Activated naive CD4-positive, alpha-beta T cell treated with Interleukin-2 at 50 U/mL for 16 hours (primary cell): ENCODE measurements at regions not wholly inside any gene's neighbourhood (a gene's known extent, or its start where the extent isn't known, plus 50 kb on each side); places are given as distances from the start of the nearest gene placed in this dataset.

Experiments
- DNase-seq: peaks from one replicate; pipeline ENCODE4 v3.0.0-alpha.2; 2020

DNA sequence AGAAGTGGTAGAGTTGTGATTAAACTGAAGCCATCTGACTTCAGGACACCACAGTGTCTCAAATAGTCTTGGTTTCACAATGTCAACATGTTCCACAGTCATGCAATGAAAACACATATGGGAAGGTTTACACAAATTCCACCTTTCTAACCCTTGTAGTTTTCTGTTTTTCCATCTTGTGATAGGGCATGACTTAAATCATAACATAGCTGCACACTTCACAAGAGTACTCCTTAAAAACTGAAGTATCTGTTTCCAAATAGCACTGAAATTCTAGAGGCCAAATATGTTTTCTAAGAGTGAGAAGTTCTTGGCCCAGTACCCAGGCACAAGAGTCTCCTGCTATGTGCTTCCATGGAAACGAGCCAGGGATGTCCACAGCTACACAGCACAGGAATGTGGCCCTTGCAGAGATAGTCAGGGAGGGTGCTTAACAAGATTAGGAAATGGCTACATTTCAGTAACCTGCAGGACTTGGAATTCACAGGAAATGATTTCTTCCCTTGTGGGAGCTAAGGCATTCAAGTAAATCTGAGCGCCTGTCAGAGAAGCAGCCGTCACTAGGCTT, 269.1 kb downstream of the NDFIP2 start:
- DNase-seq, result no peak

- DNase-seq, result no peak
These were observed 268.6 kb downstream of the NDFIP2 start for GRCh38 chr13:79749566-79749965.

DNA sequence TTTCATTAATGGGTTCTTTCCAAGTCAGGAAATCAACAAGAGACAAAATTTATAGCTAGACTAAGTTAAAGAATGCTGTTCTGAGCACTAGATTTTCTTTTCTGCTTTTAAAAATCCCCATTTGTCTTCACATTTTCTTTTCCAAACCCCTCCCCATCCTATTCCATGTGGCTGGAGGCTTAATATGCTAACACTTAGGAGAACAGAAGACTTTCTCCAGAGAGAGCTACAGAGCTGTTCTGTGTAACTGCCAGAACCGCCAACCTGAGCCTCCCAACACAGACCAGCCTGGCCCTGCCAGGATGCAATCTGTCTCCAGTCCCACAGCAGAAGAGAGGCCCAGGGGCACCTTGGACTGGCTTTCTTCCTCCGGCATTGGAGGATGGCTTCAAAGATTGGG, 264.1 kb downstream of the NDFIP2 start:
- no peak for DNase-seq

DNA sequence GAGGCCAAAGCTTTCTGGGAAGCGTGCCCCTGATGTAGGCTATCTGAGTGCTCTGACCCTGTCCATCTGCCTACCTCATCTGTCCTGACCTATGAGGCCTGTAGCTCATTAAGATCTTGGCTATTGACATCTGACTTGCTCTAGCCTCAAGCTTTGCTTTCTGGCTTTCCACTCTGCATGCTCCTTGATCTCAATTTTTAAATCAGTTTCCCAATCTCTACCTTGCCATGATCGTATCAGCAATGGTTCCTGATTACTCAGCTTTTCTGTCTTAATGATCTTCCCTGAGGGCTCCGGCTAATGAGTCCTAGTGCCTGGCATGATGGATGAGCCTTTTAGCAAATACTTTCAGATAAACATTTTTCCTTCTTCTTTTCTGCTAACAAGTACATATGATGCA, 262.0 kb downstream of the NDFIP2 start:
- no peak for DNase-seq

DNA sequence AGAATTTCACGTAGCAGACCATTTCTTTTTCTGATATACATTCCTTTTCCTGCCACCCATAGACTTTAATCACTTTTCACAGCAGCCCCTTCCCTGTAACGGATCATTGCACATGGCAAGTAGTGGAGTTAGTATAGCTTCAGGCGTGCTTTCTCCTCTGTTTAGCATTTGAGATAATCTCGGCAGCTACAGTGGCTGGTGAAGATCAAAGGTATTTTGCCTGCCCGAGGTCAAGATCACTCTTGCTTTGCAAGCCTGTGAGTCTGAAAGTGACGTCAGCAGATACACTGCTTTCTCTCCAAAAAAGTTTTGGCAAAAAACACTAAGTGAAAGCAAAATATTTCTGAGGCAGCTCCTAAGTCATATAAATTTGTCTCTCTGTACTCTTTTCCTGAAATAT, 260.0 kb downstream of the NDFIP2 start:
- DNase-seq, result no peak

- no peak for DNase-seq
These were observed 255.4 kb downstream of the NDFIP2 start for GRCh38 chr13:79736356-79736755.

DNA sequence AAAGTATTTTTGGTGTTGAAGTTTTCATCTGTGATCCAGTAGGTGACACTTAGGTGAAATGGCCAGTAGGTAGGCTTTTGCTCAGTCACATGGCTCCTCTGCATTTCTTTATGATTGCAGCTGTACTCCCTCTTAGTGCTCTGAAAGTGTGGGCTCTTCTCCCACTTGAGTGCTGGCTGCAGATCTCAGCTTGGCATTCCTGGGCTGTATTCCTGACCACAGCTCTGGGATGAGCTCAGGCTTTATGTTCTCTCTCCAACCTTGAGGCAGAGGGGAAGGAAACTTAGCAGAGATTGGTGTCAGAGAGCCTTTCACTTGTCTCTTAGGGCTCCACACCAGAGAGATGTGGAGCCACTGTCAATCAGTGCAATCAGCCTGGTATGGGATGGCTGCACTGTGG, 254.3 kb downstream of the NDFIP2 start:
- no peak for DNase-seq

- no peak for DNase-seq
These were observed 246.1 kb downstream of the NDFIP2 start for GRCh38 chr13:79727086-79727485.

- DNase-seq, result no peak
These were observed 244.9 kb downstream of the NDFIP2 start for GRCh38 chr13:79725841-79726240.

DNA sequence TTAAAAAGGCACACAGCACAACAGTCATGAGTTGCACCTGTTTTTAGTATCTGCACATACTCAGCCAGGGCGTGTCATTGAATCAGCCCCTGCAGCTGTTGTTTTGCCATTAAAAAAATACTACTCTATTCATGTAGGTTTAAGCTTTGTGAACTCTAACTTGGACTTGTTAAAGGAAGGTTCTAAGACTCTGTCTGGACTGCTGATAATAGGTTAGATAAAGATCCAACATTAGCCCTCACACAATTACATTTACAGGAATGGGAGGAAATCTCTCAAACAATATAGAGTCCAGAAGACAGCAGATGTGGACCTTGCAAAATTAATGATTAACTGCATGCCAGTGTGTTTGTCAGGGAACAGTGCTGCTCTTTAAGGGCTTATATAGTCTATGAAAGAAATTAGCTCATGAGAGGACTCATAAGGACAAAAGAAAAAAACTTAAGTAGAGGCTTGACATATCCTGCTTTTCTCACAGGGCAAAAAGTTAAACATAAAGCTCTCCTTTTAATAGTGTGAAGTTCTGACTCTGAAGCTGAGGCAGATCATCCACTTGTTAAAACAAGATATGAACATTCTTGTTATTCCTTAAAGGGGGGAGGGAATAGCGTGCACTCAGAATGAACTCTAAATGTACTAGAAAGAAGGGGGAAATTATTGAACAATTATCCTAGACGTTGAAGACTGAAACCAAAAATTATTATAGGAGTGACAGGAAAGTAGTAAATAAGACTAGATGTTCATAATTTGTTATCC, 243.6 kb downstream of the NDFIP2 start:
- DNase-seq, result no peak

DNA sequence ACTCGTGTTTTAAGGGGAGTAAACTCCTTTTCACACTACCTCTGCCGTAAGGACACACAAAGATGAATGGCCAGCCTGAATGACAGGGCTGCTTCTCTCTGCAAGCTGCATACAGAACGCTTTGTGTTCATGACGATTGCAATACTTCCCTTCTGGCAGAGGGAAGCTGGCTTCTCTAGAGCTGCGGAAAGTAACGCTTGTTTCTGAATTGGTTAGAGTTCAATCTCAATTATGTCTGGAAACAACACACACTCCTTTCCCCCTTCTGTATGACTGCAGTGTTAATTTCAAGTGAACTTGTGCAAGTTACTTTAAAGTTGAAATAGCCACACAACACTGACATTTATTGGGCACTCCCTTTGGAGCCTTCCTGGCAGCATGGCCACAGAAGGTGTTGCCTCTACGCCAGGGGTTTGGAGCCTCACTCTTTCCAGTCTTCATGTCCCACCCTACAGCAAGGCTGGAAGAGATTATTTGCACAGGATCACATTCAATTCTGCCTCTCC, 242.6 kb downstream of the NDFIP2 start:
- no peak for DNase-seq

DNA sequence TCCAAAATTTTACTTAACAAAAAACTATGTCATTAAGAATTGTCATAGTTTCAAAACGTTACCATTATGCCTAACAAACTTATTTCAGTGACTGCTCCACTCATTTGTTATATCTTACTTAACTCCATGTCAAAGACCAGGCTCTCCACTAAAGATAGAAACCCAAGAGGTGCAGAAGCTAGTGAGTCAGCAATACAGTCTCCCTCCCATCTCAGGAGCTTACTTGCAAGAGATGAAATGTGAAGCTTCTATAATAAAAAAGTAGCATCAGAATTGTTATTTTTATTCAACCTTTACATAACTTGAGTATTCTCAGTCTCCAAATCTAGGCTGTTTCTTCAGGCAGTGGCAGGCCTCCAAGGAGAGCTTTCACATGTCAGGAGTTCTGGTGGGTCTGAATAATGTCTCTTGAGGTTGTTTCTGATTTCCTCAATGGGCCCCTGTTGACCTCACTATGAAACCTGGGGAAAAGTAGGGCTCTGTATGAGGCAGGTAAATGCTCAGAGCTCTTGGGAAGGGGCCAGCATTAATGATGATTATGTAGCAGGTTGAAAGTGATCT, 242.0 kb downstream of the NDFIP2 start:
- no peak for DNase-seq

GRCh38 chr13:79716191-79716590, 235.2 kb downstream of the NDFIP2 start:
- no peak for DNase-seq

GRCh38 chr13:79711631-79712030, 230.7 kb downstream of the NDFIP2 start:
- DNase-seq, result no peak

- no peak for DNase-seq
These were observed 229.4 kb downstream of the NDFIP2 start for GRCh38 chr13:79710376-79710775.

DNA sequence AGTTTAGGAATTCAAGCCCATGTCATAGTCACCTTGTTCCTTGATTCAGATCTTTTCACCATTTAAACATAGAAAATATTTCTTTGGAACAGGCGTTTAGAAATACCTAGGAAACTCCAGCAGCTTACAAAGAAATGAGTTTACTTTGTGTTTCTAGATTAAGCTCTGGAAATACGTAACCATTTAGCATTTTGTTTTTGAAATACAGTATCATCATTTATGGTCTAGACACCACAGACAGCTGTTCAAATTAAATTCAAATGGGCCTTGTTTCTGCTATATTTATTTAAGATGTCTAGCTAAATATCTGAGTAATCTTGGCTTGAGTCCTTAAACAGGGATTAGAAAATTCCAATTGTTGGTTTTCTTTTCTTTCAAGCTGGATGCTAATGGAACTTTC, 228.5 kb downstream of the NDFIP2 start:
- DNase-seq, result no peak

GRCh38 chr13:79703772-79704171, 222.8 kb downstream of the NDFIP2 start:
- no peak for DNase-seq

GRCh38 chr13:79695754-79696153, 214.8 kb downstream of the NDFIP2 start:
- DNase-seq, result no peak

DNA sequence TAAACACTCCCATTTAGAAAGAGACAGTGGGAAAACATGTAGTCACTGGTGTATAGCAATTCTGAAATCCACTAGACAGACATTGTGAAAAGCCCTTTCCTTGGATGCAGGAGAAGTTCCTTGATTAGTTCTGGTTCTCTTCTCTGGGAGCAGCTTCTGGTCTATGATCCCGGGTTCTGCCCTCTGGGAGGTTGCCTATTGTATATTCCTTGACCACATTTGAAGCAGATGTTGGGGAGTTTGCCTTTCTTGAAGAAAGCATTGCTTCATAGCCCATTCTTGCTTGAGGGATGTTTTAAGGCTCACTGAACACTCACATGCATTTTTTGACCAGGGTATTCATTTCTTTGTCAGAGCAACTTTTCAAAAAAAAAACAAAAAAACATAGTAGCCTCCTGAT, 211.9 kb downstream of the NDFIP2 start:
- DNase-seq, result no peak

DNA sequence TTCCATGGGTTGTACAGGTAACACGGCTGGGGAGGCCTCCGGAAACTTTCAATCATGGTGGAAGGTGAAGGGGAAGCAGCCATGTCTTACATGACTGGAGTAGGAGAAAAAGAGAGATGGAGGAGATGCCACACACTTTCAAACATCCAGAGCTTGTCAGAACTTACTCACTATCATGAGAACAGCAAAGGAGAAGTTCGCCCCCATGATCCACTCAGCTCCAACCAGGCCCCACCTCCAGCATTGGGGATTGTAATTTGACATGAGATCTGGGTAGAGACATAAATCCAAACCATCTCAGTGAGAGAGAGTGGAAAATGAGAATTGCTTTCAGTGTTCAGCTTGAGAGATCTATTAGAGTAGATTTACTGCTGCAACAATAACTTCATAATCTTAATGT, 210.9 kb downstream of the NDFIP2 start:
- DNase-seq, result no peak

DNA sequence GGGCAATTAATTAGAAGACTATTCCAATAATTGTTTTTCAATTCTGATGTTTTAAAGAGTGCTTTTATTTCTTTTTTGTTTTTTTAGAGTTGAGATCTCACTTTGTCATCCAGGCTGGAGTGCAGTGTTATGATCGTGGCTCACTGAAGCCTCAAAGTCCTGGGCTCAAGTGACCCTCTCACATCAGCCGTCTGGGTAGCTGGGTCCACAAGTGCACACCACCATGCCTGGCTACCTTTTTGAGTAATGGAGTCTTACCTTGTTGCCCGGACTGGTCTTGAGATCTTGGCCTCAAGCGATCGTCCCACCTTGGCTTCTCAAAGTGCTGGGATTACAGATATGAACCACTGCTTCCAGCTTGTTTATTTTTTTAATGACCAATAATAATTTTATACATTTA, 207.8 kb downstream of the NDFIP2 start:
- DNase-seq, result no peak

DNA sequence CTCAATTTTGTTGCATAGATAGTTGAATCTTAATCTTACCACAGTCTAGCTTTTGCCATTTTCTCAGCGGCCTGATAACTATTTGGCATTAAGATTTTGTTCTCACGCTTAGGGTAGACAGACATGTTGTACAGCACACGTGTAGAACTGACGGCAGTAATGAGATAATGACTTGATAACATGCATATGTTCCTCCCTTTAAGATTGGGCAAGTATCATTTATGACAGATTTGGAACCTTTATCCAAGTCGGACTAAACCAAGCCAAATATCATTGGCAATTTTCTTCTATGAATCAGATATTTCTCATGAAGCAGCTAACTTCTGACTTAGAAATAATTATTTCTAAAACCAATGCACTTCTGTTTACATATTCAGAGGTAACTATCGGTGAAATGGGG, 205.5 kb downstream of the NDFIP2 start:
- no peak for DNase-seq

DNA sequence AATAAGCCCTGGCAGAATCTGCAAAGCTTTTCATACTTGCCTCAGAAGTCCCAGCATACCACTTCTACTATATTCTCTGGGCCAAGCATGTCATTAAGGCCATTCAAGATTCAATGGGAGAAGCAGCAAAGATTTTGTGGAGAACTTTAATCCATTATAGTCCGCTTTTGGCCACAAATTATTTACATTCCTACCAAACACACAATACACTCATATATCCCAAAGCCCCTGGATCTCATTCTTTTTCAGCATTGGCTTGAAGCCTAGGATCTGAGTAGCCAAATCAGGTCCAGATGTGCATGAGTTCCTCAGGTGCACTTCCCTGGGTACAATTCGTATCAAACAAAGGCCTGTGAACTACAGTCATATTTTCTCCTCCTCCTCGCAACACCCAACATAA, 203.4 kb downstream of the NDFIP2 start:
- no peak for DNase-seq

DNA sequence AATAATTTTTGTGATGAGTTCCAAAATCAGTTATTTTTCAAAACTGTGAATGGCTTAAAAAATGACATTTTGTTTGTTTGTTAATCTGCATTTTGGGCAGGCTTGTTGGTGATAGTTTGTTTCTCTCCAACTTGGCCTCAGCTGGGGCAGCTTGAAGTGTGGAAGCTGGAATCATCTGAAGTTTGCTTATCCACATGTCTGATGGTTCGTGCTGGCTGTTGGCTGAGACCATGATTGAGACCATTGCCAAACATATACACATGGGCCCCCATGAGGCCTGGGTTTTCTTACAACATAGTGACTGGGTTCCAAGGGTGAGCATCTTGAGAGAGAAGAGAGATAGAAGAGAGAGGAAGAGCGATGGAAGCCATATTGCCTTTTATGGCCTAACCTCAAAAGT, 201.2 kb downstream of the NDFIP2 start:
- no peak for DNase-seq

DNA sequence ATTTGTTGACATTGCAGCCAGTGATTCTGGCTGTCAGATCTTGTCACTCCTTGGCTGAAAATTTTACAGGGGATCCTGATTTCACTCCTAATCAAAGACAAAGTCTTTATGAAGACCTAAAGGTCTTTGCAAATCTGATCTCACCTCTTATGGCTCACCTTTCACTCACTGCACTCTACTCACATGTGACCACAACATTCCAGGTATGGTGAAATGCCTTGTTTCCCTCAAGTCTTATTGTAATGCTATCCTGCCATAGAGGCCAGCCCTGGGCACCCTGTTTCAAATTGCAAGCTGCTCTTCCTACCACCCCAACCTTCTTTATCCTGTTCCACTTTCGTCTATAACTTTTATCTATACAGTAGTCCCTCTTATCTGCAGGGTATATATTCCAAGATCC, 200.1 kb downstream of the NDFIP2 start:
- DNase-seq, result no peak
